ENCODE measurements at regions not wholly inside any gene's neighbourhood (a gene's known extent, or its start where the extent isn't known, plus 50 kb on each side); places are given as distances from the start of the nearest gene placed in this dataset.

DNA sequence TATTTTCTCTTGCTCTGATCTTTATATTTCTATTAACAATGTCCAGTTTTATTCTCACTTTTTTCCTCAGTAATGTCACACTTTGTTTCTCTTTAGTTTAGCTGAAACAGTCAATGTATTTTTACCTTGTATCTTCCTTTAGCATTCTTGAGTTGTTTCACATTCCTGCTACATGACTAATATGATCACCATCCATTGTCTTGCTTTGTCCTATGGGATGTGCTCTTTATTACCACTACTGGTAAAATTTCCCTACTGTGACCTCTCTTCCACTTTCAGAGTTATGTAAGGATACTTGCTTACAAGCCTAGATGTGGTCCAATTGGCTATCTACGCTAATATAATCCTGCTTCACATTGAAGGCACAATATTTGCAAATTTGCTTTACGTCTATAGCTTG, 457.9 kb downstream of the PIK3C3 start:
- no peak for DNase-seq

GRCh38 chr18:42413870-42414269, 458.8 kb downstream of the PIK3C3 start:
- no peak for DNase-seq

DNA sequence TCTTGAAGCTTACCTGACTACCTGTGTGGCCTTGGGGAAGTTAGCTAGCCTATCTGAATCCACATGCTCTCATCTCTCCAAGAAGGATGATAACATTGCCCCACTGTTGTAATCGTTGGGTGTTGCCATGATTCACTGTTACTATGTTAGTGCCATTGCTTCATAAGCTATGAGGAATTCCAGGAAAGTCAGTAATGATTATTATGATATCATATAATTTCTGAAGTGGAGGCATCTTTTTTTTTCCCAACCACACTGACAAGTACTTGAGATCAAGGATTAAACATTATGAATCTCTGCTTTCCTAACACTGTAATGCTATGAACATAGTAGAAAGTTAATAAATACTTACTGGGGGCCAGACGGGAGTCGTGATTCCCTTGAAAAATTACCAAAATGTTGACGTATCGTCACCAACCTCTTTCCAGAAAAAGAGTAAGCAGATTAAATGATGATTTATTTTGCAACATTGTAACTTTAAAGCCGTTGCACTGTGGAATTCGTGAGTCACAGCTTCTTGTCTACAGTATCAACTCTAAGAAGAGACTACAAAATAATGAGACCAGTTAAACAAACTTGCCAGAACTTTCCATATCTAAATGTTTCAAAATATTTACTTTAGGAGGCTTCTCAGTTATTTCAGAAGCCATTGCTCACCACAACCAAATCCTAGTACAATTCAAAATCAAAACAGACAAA, 459.9 kb downstream of the PIK3C3 start:
- DNase-seq = no peak

- no peak for DNase-seq
Measured at GRCh38 chr18:42417189-42417588, 462.2 kb downstream of the PIK3C3 start.

GRCh38 chr18:42418121-42418520, 463.1 kb downstream of the PIK3C3 start:
- no peak for DNase-seq

DNA sequence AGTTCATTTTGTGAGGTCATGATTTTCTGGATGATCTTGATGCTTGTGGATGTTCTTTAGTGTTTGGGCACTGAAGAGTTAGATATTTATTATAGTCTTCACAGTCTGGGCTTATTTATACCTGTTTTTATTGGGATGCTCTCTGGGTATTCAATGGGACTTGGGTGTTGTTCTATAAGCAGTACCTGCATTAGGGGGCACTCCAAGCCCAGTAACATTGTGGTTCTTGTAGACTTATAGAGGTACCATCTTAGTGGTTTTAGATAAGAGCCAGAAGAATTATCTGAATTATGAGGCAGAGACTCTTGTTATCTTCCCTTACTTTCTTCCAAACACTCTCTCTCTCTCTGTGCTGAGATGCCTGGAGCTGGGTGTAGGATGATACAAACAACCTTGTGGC, 470.0 kb downstream of the PIK3C3 start:
- no peak for DNase-seq

DNA sequence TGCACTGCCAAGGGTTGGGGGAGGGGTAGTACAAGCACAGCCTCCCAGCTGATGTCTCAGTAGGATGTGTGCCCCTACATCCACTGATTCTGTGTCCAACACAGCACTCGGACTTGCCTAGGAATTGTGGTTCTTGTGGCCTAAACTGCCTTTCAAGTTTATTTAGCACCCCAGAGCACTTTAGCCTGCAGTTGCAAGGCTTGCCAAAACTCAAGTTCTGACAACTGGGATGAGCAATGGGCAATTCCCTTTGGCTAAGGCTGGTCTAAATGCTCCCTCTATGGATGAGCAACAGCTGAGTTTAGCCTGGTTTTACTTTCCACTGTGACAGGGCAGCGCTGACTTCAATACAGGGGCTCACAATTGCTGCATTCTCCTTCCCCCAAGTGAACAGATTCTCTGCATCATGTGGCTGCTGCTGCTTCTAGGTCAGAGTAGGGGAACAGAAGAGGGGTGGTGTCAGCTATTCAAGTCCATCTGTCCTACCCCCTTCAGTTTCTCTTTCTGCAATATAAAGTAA, 471.5 kb downstream of the PIK3C3 start:
- DNase-seq = no peak

DNA sequence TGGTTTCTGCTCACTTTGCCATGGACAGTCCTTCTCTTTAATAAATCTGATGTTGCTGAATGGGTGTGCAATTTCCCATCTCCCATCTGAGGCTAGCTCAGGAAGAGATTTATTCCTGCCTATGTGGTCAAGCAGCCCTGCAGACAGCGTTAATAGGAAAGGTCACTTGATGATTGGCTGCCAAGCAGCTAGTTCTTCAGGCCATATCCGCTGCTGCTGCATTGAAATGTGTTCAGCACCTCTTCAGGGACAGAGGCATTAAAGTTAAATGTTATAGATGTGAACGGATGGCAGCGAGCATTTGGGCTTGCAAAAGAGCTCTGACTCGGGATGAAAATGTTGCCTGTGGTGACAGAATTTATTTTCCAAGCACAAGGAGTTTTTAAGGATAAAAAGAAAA, 474.2 kb downstream of the PIK3C3 start:
- DNase-seq = no peak

- DNase-seq = no peak
Measured at GRCh38 chr18:42436222-42436765, 481.3 kb downstream of the PIK3C3 start.

- DNase-seq = no peak
Measured at GRCh38 chr18:42437001-42437400, 482.0 kb downstream of the PIK3C3 start.

DNA sequence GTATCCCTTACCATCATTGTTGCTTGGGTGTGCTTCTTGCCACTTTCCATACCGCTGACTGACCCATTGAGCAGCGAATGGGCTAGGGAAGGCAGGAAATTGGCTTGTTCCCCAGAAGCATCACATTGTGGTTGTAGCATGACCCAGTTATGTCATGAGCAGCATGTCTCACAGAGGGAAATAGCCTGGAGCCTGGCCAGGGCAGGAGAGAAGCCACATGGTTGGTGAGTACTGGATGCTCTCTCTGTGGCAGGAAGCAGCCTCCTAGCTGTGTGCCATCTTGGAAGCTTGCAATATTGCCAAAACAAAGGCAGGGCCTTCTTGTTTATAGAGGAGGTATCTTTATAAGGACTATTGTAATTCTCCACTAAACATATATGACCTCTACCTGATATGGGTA, 482.6 kb downstream of the PIK3C3 start:
- DNase-seq = no peak

DNA sequence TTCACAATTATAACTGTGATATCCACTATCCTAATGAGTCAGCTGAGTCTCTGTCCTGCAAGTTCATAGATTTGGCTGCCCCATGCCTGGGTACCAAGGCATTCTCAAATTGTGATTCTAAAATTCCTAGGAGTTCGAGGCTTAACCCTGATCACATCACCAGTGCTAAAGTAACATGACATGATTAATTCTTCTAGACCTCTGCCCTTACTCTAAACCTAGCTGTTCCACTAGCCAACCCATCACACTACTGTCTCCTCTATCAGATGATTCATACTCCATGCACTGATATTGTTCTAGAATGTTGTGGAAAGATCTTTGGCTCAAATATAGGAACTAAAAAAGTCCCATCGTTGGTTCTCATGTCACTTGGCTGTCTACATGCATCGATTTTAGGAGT, 487.6 kb downstream of the PIK3C3 start:
- no peak for DNase-seq

DNA sequence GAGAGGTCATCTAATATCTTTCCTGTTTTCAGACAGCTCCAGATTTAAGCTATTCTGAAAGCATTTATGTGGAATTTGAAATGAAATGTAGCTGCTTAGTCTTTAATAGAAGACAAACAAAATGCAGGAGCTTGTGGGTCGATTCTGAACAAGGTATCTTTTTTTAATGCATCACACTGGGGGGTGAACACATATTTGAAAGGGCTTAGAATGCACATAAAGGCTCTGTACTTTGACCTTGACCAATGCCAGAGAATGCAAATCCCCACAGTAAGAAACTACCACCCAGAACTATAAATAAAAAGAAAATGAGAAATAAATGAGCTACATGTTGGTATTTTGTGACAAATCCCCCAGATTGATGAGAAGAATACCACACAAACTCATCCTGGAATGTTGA, 489.3 kb downstream of the PIK3C3 start:
- DNase-seq = no peak

DNA sequence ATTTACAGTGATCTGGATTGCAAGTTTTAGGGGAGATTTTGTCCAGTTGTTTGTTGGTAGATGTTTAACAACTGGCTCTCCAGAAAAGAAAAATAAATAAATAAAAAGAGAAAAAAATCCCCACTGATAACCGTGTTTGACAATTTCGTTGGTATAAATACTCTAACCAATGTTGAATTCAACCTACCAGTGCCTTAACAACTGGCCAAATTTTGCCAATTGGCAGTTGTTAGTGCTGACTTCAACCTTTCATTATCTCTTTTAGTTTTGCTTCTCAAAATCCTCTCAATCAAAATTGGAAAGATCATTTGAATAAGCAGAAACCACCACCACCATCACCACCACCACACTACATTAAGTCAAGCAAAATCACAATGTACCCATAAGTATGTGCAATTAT, 490.3 kb downstream of the PIK3C3 start:
- DNase-seq = no peak

DNA sequence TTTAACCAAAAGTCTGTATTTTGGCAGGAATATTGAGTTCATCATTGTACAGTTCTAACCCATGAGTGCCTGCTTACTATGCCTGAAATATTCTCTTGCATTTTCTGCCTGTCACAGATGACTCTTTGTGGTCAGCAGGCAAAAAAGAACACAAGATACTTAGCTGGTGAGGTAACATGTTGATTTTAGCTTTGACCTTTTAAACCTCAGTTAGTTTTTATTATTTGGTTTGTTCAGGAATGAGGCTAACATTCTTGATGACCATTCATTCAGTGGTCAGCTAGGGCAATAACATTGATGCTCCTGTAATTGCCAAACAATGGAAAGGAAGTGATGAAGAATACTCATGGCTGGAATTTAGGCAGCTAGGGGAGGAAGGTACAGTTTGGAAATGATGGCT, 491.2 kb downstream of the PIK3C3 start:
- no peak for DNase-seq

GRCh38 chr18:42447688-42448087, 492.7 kb downstream of the PIK3C3 start:
- no peak for DNase-seq

- no peak for DNase-seq
Measured at GRCh38 chr18:42458226-42458625, 503.2 kb downstream of the PIK3C3 start.

DNA sequence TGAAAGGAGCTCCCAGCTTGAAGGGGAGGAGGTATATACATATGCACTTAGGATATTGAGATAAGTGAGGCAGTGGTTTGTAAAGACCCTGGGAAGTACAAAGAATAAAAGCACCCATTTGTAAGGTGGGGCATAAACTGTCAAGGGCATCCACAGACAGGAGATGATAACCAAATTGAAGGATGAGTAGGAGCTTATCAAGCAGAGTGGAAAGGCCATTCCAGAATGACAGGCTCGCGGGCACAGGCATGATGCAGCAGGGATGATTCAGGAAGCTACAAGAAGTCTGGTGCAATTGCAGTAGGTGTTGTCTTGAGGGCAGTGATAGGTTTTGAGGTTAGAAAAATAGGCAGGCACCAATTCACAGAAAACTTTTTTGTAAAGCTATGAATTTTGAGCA, 504.8 kb downstream of the PIK3C3 start:
- no peak for DNase-seq

DNA sequence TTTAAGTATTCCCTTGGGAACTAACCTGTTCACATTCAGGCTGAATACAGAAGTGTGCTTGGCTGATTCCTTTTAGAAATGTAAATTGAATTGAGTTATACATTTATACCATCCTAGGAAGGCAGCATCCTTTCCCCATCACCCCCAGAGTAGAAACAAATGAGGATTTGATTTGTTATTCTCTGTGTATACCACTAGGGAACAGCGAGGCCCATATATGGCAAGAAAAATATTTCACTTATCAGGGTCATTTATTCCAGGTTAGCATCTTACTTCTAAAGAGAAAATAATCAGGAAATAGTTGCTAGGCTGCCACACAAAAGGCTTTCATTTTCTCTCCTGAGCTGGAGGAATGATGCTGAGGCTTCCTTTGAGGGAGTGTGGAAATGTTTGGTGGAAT, 516.9 kb downstream of the PIK3C3 start:
- no peak for DNase-seq

- DNase-seq = no peak
Measured at GRCh38 chr18:42473611-42474010, 518.6 kb downstream of the PIK3C3 start.

GRCh38 chr18:42474577-42474976, 519.5 kb downstream of the PIK3C3 start:
- DNase-seq = no peak

- DNase-seq = no peak
Measured at GRCh38 chr18:42475157-42475556, 520.1 kb downstream of the PIK3C3 start.

GRCh38 chr18:42477267-42477666, 522.2 kb downstream of the PIK3C3 start:
- DNase-seq = no peak

GRCh38 chr18:42480441-42480840, 525.4 kb downstream of the PIK3C3 start:
- DNase-seq = no peak

- no peak for DNase-seq
Measured at GRCh38 chr18:42484648-42485047, 529.6 kb downstream of the PIK3C3 start.

All from stimulated activated naive CD4-positive, alpha-beta T cell treated with Interleukin-2 at 50 U/mL for 16 hours (primary cell).